ENCODE measurements at regions not wholly inside any gene's neighbourhood (a gene's known extent, or its start where the extent isn't known, plus 50 kb on each side); places are given as distances from the start of the nearest gene placed in this dataset.

- no peak overlapping the region for H3K9ac ChIP-seq (ENCODE audit: low read depth in 2 of 2, low read length in 2 of 2)
- intact Hi-C loops (cut with DNase I), result no loop called here
- DNase-seq, result no peak
- TF ChIP-seq CTCF (IDR thresholded peaks at IDR 0.05), result no peak
- H3K9me3 ChIP-seq, result no peaks in the 10 kb centered on the region
- no peaks in the 10 kb centered on the region for H3K36me3 ChIP-seq
- no peaks in the 10 kb centered on the region for H3K4me1 ChIP-seq
- no peak overlapping the region for H3K27ac ChIP-seq
- no peak overlapping the region for H3K4me3 ChIP-seq
- no peaks in the 10 kb centered on the region for H3K27me3 ChIP-seq
Observed at GRCh38 chr4:136136601-136137000, 1395.7 kb downstream of the PCDH18 start.

- Histone ChIP-seq H3K36me3 (no peaks in the 10 kb centered on the region), H3K9me3 (no peaks in the 10 kb centered on the region), H3K9ac (ENCODE audit: low read depth in 2 of 2, low read length in 2 of 2) (no peak overlapping the region), H3K27me3 (no peaks in the 10 kb centered on the region), H3K4me1 (no peaks in the 10 kb centered on the region), H3K4me3 (no peak overlapping the region), H3K27ac (no peak overlapping the region)
- intact Hi-C loops (cut with DNase I), result no loop called here
- DNase-seq, result no peak
- no peak for TF ChIP-seq CTCF (IDR thresholded peaks at IDR 0.05)
Observed at GRCh38 chr4:136124251-136124745, 1408.0 kb downstream of the PCDH18 start.

- H3K4me3 ChIP-seq, result no peak overlapping the region
- H3K27ac ChIP-seq, result no peak overlapping the region
- no peaks in the 10 kb centered on the region for H3K9me3 ChIP-seq
- no peaks in the 10 kb centered on the region for H3K36me3 ChIP-seq
- intact Hi-C loops (cut with DNase I), result no loop called here
- H3K9ac ChIP-seq (ENCODE audit: low read depth in 2 of 2, low read length in 2 of 2), result no peak overlapping the region
- no peak for DNase-seq
- no peaks in the 10 kb centered on the region for H3K27me3 ChIP-seq
- no peaks in the 10 kb centered on the region for H3K4me1 ChIP-seq
- TF ChIP-seq CTCF (IDR thresholded peaks at IDR 0.05), result no peak
Observed at GRCh38 chr4:136121426-136121825, 1410.9 kb downstream of the PCDH18 start.

- Histone ChIP-seq H3K9ac (ENCODE audit: low read depth in 2 of 2, low read length in 2 of 2) (no peak overlapping the region), H3K9me3 (no peaks in the 10 kb centered on the region), H3K4me3 (no peak overlapping the region), H3K27me3 (no peaks in the 10 kb centered on the region), H3K27ac (no peak overlapping the region), H3K4me1 (no peaks in the 10 kb centered on the region), H3K36me3 (no peaks in the 10 kb centered on the region)
- no peak for TF ChIP-seq CTCF (IDR thresholded peaks at IDR 0.05)
- no peak for DNase-seq
- intact Hi-C loops (cut with DNase I), result no loop called here
Observed at GRCh38 chr4:136113921-136114320, 1418.4 kb downstream of the PCDH18 start.

GRCh38 chr4:136112116-136112515 lies 1420.2 kb downstream of the PCDH18 start:
- no peak for DNase-seq
- Histone ChIP-seq H3K9me3 (no peaks in the 10 kb centered on the region), H3K4me3 (no peak overlapping the region), H3K27me3 (no peaks in the 10 kb centered on the region), H3K36me3 (no peaks in the 10 kb centered on the region), H3K27ac (no peak overlapping the region), H3K4me1 (no peaks in the 10 kb centered on the region), H3K9ac (ENCODE audit: low read depth in 2 of 2, low read length in 2 of 2) (no peak overlapping the region)
- no peak for TF ChIP-seq CTCF (IDR thresholded peaks at IDR 0.05)
- intact Hi-C loops (cut with DNase I), result no loop called here

GRCh38 chr4:136106753-136107152 lies 1425.5 kb downstream of the PCDH18 start:
- Histone ChIP-seq H3K9ac (ENCODE audit: low read depth in 2 of 2, low read length in 2 of 2) (no peak overlapping the region), H3K9me3 (no peaks in the 10 kb centered on the region), H3K27ac (no peak overlapping the region), H3K36me3 (no peaks in the 10 kb centered on the region), H3K27me3 (no peaks in the 10 kb centered on the region), H3K4me3 (no peak overlapping the region), H3K4me1 (no peaks in the 10 kb centered on the region)
- no peak for TF ChIP-seq CTCF (IDR thresholded peaks at IDR 0.05)
- intact Hi-C loops (cut with DNase I), result no loop called here
- no peak for DNase-seq

Data from colonic mucosa (tissue), 4 donors.